Glutamatergic neuron (in vitro differentiated cells): ENCODE measurements at regions not wholly inside any gene's neighbourhood (a gene's known extent, or its start where the extent isn't known, plus 50 kb on each side); places are given as distances from the start of the nearest gene placed in this dataset.
A peak's percentile ranks its signal among the peaks of the same experiment; 100 is the strongest.

Source experiments
- DNase-seq: peaks from one replicate; pipeline ENCODE4 v3.0.0; 2022
- H3K27ac Mint-ChIP-seq: one replicate; pipeline ENCODE4 v1.8.0; 2020; ENCODE audit warnings: mild to moderate bottlenecking, mixed read lengths, inconsistent platforms; ENCODE audit not compliant: unreplicated experiment
- H3K27me3 Mint-ChIP-seq: one replicate; pipeline ENCODE4 v1.8.0; 2020; ENCODE audit warnings: mild to moderate bottlenecking, moderate library complexity, mixed read lengths, inconsistent platforms; ENCODE audit not compliant: unreplicated experiment
- H3K36me3 Mint-ChIP-seq: one replicate; pipeline ENCODE4 v1.8.0; 2020; ENCODE audit warnings: mild to moderate bottlenecking, mixed read lengths, inconsistent platforms; ENCODE audit not compliant: unreplicated experiment
- H3K4me1 Mint-ChIP-seq: one replicate; pipeline ENCODE4 v1.8.0; 2020; ENCODE audit warnings: mild to moderate bottlenecking, low read depth, mixed read lengths, inconsistent platforms; ENCODE audit not compliant: unreplicated experiment
- H3K4me3 Mint-ChIP-seq: one replicate; pipeline ENCODE4 v1.8.0; 2020; ENCODE audit warnings: mild to moderate bottlenecking, mixed read lengths, inconsistent platforms; ENCODE audit not compliant: unreplicated experiment
- H3K9me3 Mint-ChIP-seq: one replicate; pipeline ENCODE4 v1.8.0; 2020; ENCODE audit warnings: mild to moderate bottlenecking, moderate library complexity, mixed read lengths, inconsistent platforms; ENCODE audit not compliant: unreplicated experiment
- TF ChIP-seq, protein P1 (sequence below): fragments of 200-600 bp; sonication (generic); IDR thresholded peaks from one replicate; pipeline ENCODE4 v1.5.0; 2021; ENCODE audit not compliant: partially characterized antibody, unreplicated experiment

DNA sequence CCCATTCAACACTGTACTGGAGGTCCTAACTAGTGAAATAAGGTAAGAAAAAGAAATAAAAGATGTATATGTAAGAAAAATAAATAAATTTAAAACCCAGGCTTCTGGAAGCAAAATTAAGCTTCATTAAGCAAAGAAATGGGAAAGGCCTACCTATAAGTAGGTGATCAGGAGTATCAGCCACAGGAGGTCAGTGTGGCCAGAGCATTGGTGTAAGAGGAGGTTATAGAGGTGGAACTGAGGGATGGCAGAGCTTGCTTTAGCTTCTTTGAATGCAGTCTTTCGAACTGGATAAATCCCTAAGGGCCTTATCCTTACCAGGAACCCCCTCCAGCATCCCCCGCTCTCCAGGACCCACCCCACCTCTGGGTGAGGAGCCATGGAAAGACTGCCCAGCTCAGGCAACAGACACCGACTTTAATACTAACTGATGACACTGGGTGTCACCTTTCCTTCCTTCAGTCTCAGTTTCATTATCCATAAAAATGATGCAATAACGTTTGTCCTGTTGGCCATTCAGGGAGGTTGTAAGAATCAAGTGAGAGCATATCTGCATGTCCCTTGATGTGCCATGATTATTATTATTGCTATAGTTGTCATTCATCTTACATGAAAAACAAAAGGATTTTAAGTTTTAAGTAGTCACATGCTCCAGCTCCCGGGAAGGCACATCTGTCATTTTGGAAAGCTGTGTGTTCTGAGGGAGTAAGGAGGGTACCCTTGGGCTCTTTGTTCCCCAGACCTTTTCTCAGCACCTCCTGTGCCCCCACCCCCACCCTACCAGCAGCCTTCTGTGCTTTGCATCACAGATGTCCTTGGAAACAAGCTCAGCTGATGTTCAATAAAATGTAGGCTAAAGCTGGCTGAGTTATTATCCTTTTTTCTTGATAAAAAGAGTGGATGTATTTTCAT, 50.8 kb upstream of the CTNNA1 start:
- DNase-seq, result no peak
- Mint-ChIP-seq H3K27me3 (peaks cover 11% of the 10 kb centered on the region), H3K27ac (peak overlapping the region; percentile 98), H3K4me3 (peak overlapping the region; percentile 65), H3K36me3 (no peaks in the 10 kb centered on the region), H3K4me1 (peaks cover 49% of the 10 kb centered on the region), H3K9me3 (peaks cover 17% of the 10 kb centered on the region)
- TF ChIP-seq, protein P1, sequence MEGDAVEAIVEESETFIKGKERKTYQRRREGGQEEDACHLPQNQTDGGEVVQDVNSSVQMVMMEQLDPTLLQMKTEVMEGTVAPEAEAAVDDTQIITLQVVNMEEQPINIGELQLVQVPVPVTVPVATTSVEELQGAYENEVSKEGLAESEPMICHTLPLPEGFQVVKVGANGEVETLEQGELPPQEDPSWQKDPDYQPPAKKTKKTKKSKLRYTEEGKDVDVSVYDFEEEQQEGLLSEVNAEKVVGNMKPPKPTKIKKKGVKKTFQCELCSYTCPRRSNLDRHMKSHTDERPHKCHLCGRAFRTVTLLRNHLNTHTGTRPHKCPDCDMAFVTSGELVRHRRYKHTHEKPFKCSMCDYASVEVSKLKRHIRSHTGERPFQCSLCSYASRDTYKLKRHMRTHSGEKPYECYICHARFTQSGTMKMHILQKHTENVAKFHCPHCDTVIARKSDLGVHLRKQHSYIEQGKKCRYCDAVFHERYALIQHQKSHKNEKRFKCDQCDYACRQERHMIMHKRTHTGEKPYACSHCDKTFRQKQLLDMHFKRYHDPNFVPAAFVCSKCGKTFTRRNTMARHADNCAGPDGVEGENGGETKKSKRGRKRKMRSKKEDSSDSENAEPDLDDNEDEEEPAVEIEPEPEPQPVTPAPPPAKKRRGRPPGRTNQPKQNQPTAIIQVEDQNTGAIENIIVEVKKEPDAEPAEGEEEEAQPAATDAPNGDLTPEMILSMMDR, result no peak

DNA sequence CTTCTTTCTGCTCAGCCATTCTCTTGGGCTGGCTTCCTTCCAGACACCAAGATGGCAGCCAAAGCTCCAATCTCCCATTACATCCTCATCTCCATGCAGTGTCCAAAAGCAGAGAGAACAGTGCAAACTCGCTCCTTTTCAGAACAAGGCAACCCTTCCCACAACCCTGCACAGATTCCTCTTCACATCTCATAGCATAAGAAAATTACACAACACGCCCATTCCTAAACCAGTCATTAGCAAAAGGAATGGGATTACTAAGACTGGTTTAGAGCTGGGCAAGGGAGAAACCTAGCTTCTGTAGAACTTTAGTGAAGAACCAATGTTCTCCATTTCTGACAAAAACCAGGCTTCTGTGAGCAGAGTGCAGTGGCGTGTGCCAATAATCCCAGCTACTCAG, 51.5 kb upstream of the CTNNA1 start:
- DNase-seq, result no peak
- peaks cover 44% of the 10 kb centered on the region for H3K4me1 Mint-ChIP-seq
- peak overlapping the region; percentile 65 for H3K4me3 Mint-ChIP-seq
- peaks cover 16% of the 10 kb centered on the region for H3K9me3 Mint-ChIP-seq
- peak overlapping the region; percentile 98 for H3K27ac Mint-ChIP-seq
- TF ChIP-seq, protein P1, result no peak
- H3K27me3 Mint-ChIP-seq, result peaks cover 11% of the 10 kb centered on the region
- H3K36me3 Mint-ChIP-seq, result no peaks in the 10 kb centered on the region

DNA sequence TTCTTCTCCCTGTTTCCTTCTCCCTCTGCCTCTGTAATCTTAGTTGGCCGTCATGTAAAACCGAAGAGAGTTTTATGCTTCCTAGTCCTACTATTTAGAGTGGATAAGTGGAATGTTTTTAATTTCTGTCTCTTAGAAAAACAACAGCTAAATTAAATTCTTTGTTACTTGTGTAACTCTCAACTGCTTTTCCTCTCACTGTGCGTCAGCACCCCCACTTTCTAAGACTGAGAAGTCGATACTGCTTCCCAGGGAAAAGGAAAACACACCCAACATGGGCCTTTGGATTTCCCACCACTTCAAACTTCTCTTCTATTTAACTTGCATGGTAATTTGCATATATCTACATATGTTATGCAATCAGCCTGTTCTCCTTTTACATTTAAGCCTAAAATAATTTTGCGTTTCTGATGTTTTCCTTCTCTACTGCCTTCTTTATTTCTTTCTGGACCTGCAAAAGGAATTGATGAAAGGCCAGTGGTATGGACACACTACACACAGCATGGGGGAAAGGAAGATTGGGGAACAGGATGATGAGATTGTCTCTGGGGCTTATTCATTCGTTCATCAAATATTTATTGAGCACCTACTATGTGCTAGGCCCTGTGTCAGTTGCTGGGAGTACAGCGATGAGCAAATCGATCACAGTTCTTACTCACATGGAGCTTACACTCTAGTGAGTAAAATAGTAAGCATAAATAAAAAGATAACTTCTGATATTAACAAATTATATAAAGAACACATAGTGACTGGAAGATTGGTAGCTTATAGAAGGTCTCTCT, 52.5 kb upstream of the CTNNA1 start:
- TF ChIP-seq, protein P1, result no peak
- Mint-ChIP-seq H3K4me3 (no peak overlapping the region), H3K4me1 (peaks cover 40% of the 10 kb centered on the region), H3K9me3 (peaks cover 15% of the 10 kb centered on the region), H3K36me3 (no peaks in the 10 kb centered on the region), H3K27ac (peak overlapping the region; percentile 62), H3K27me3 (peaks cover 10% of the 10 kb centered on the region)
- DNase-seq, result no peak

DNA sequence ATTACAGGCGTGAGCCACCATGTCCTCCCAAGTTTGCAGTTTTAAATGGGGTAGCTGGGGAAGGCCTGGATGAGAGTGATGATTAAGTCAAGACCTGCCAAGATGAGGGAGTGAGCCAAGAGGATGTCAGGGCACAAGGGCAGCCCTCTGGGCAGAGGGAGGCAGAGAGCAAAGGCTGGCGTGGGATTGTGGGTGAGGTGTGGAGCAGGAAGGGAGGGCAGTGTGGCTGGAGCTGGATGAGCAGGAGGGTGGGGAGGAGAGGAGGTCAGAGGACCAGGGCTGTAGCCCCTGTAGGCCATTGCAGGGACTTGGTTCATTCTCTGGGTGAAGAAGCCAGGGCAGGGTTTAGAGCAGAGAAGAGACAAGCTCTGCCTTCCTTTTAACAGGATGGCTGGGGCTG, 53.7 kb upstream of the CTNNA1 start:
- H3K9me3 Mint-ChIP-seq, result peaks cover 15% of the 10 kb centered on the region
- H3K27ac Mint-ChIP-seq, result no peak overlapping the region
- DNase-seq, result no peak
- H3K4me3 Mint-ChIP-seq, result no peak overlapping the region
- TF ChIP-seq, protein P1, result no peak
- H3K27me3 Mint-ChIP-seq, result peaks cover 10% of the 10 kb centered on the region
- no peaks in the 10 kb centered on the region for H3K36me3 Mint-ChIP-seq
- peaks cover 27% of the 10 kb centered on the region for H3K4me1 Mint-ChIP-seq
